Stomach (tissue), 8 donors: ENCODE measurements at regions not wholly inside any gene's neighbourhood (a gene's known extent, or its start where the extent isn't known, plus 50 kb on each side); places are given as distances from the start of the nearest gene placed in this dataset.
A peak's percentile ranks its signal among the peaks of the same experiment; 100 is the strongest.

ENCODE experiments used
- DNase-seq, 2 donors: peaks; one replicate each; pipeline versions ENCODE4 v3.0.0 to v3.0.0-alpha.2; 2013 to 2019
- H3K27ac ChIP-seq, 5 donors: fragments of 200-600 bp in 4 of 5; sonication (generic) in 4 of 5; one replicate each; pipeline ENCODE4 v1.5.1; 2013 to 2019; ENCODE audit warnings: mild to moderate bottlenecking in 1 of 5, moderate library complexity in 1 of 5
- H3K27me3 ChIP-seq, 3 donors: fragments of 200-600 bp; sonication (generic); one replicate each; pipeline ENCODE4 v1.5.1; 2017 to 2019; ENCODE audit warnings: mixed run types in 1 of 3
- H3K36me3 ChIP-seq, 4 donors: fragments of 200-600 bp; sonication (generic); 1 replicate in 3 of 4; 2 replicates in 1 of 4; pipeline ENCODE4 v1.5.1; 2016 to 2019
- H3K4me1 ChIP-seq, 4 donors: fragments of 200-600 bp; sonication (generic); one replicate each; pipeline ENCODE4 v1.5.1; 2016 to 2019
- H3K4me3 ChIP-seq, 4 donors: fragments of 200-600 bp; sonication (generic) in 3 of 4; one replicate each; pipeline ENCODE4 v1.5.1; 2016 to 2019; ENCODE audit warnings: mild to moderate bottlenecking in 1 of 4
- H3K9me3 ChIP-seq, 4 donors: fragments of 200-600 bp; sonication (generic); one replicate each; pipeline ENCODE4 v1.5.1; 2016 to 2019
- CTCF ChIP-seq, 7 experiments: fragments of 450-650 bp in 4 of 7; fragments of 200-600 bp in 3 of 7; sonication (generic) in 3 of 7; IDR thresholded peaks; one replicate each; pipeline ENCODE4 v1.5.1; 2016 to 2019; ENCODE audit warnings: antibody characterized with exemption in 7 of 7, control low read depth in 2 of 7, mild to moderate bottlenecking in 1 of 7
- EP300 ChIP-seq: sonication (generic); formaldehyde crosslinking; IDR thresholded peaks from one replicate; pipeline ENCODE4 v1.6.1; 2017; ENCODE audit warnings: antibody characterized with exemption
- POLR2A ChIP-seq, 4 donors: fragments of 450-650 bp; IDR thresholded peaks; one replicate each; pipeline ENCODE4 v1.6.1; 2016; ENCODE audit warnings: antibody characterized with exemption in 4 of 4, control low read depth in 2 of 4, mild to moderate bottlenecking in 1 of 4, moderate library complexity in 1 of 4
- POLR2AphosphoS5 ChIP-seq, 3 donors: sonication (generic); formaldehyde crosslinking; IDR thresholded peaks; one replicate each; pipeline ENCODE4 v1.6.1; 2016; ENCODE audit warnings: antibody characterized with exemption in 3 of 3
- WGBS, 5 donors: extraction: QIAGEN DNeasy Blood & Tissue Kit in 3 of 5; methylation state at CpG; one replicate each; pipeline versions ENCODE4 v1.1.5 to v1.1.7; 2013 to 2018; 5-methylcytosine and 5-hydroxymethylcytosine counted together
- intact Hi-C: fragments of 100-400 bp; cut with DNase I; formaldehyde crosslinking; loops from one replicate; pipeline ENCODE4 v1.15.1; 2023; ENCODE audit warnings: low total_unique reads
- donor health status: healthy with polysubstance abuse.
- donor health status: Bipolar disorder and iron deficiency.
- donor health status: healthy.

- WGBS, 5 donors: 40 to 67% (median 50%) methylated on average over 1 of the region's 1 CpG
Measured at GRCh38 chr2:234204480-234204879, 154.0 kb downstream of the SPP2 start.

GRCh38 chr2:234203135-234203984 lies 152.9 kb downstream of the SPP2 start:
- WGBS, 5 donors: 43 to 52% (median 48%) methylated on average over 12 of the region's 12 CpGs

More at GRCh38 chr2:234204480-234204879, 154.0 kb downstream of the SPP2 start:
- peaks cover 0 to 12% (median 2%) of the 10 kb centered on the region in 4 donors for H3K9me3 ChIP-seq
- no peak overlapping the region for H3K4me3 ChIP-seq
- H3K27me3 ChIP-seq: no peaks in the 10 kb centered on the region
- no peak for DNase-seq
- peaks cover 0 to 8% (median 3%) of the 10 kb centered on the region in 4 donors for H3K4me1 ChIP-seq
- intact Hi-C loops: no loop called here
- H3K27ac ChIP-seq: no peak overlapping the region
- TF ChIP-seq POLR2AphosphoS5 (IDR thresholded peaks at IDR 0.05) (no peak), CTCF (IDR thresholded peaks at IDR 0.05) (no peak), POLR2A (IDR thresholded peaks at IDR 0.05) (no peak), EP300 (no peak)
- no peaks in the 10 kb centered on the region for H3K36me3 ChIP-seq

GRCh38 chr2:234202601-234203000 lies 152.1 kb downstream of the SPP2 start:
- intact Hi-C loops: no loop called here
- Histone ChIP-seq H3K4me3 (no peak overlapping the region), H3K9me3 (peaks cover 0 to 11% (median 2%) of the 10 kb centered on the region in 4 donors), H3K4me1 (peaks cover 0 to 8% (median 3%) of the 10 kb centered on the region in 4 donors), H3K27ac (no peak overlapping the region), H3K27me3 (no peaks in the 10 kb centered on the region), H3K36me3 (no peaks in the 10 kb centered on the region)
- no peak for DNase-seq
- TF ChIP-seq POLR2A (IDR thresholded peaks at IDR 0.05) (no peak), EP300 (no peak), POLR2AphosphoS5 (IDR thresholded peaks at IDR 0.05) (no peak), CTCF (IDR thresholded peaks at IDR 0.05) (no peak)
- WGBS, 5 donors: 75 to 100% (median 95%) methylated on average over 2 of the region's 2 CpGs

More at GRCh38 chr2:234203135-234203984, 152.9 kb downstream of the SPP2 start:
- Histone ChIP-seq H3K9me3 (peaks cover 0 to 12% (median 2%) of the 10 kb centered on the region in 4 donors), H3K4me1 (peaks cover 0 to 8% (median 3%) of the 10 kb centered on the region in 4 donors), H3K36me3 (no peaks in the 10 kb centered on the region), H3K27ac (peak overlapping the region in 3 of 5 donors; percentile 14 to 59 (median 29)), H3K4me3 (no peak overlapping the region), H3K27me3 (no peaks in the 10 kb centered on the region)
- peak in 1 of 2 donors; percentile 70 for DNase-seq
- TF ChIP-seq POLR2AphosphoS5 (IDR thresholded peaks at IDR 0.05): peak in 2 of 3 donors; percentile 41 to 58
- TF ChIP-seq EP300: no peak
- TF ChIP-seq CTCF (IDR thresholded peaks at IDR 0.05): no peak
- TF ChIP-seq POLR2A (IDR thresholded peaks at IDR 0.05): no peak
- intact Hi-C loops: no loop called here

GRCh38 chr2:234199996-234200395 lies 149.5 kb downstream of the SPP2 start:
- peaks cover 0 to 8% (median 3%) of the 10 kb centered on the region in 4 donors for H3K4me1 ChIP-seq
- H3K27me3 ChIP-seq: no peaks in the 10 kb centered on the region
- H3K27ac ChIP-seq: no peak overlapping the region
- H3K9me3 ChIP-seq: no peaks in the 10 kb centered on the region
- no peak overlapping the region for H3K4me3 ChIP-seq
- TF ChIP-seq POLR2A (IDR thresholded peaks at IDR 0.05) (no peak), EP300 (no peak), POLR2AphosphoS5 (IDR thresholded peaks at IDR 0.05) (no peak), CTCF (IDR thresholded peaks at IDR 0.05) (no peak)
- no peaks in the 10 kb centered on the region for H3K36me3 ChIP-seq
- 17 to 27% (median 21%) methylated on average over 3 of the region's 3 CpGs for WGBS, 5 donors
- intact Hi-C loops: no loop called here
- DNase-seq: no peak
